GM19193 (cell line): ENCODE measurements at regions not wholly inside any gene's neighbourhood (a gene's known extent, or its start where the extent isn't known, plus 50 kb on each side); places are given as distances from the start of the nearest gene placed in this dataset.

Experiments used
- POLR2A ChIP-seq: IDR thresholded peaks from 4 replicates; pipeline ENCODE4 v1.6.1; 2011; ENCODE audit not compliant: insufficient read depth, insufficient read length; ENCODE audit errors: extremely low read depth

- no peak for TF ChIP-seq POLR2A
Measured at GRCh38 chr2:121021685-121022084, 263.3 kb downstream of the TFCP2L1 start.

GRCh38 chr2:121028577-121028976 lies 256.4 kb downstream of the TFCP2L1 start:
- TF ChIP-seq POLR2A = no peak

- no peak for TF ChIP-seq POLR2A
Measured at GRCh38 chr2:121030523-121030922, 254.5 kb downstream of the TFCP2L1 start.

GRCh38 chr2:121031568-121032340 lies 253.2 kb downstream of the TFCP2L1 start:
- no peak for TF ChIP-seq POLR2A

GRCh38 chr2:121033461-121033996 lies 251.5 kb downstream of the TFCP2L1 start:
- no peak for TF ChIP-seq POLR2A

- TF ChIP-seq POLR2A = no peak
Measured at GRCh38 chr2:121034551-121034950, 250.5 kb downstream of the TFCP2L1 start.

- TF ChIP-seq POLR2A = no peak
Measured at GRCh38 chr2:121036226-121036692, 248.7 kb downstream of the TFCP2L1 start.

GRCh38 chr2:121037480-121037879 lies 247.5 kb downstream of the TFCP2L1 start:
- no peak for TF ChIP-seq POLR2A

GRCh38 chr2:121038031-121038430 lies 247.0 kb downstream of the TFCP2L1 start:
- no peak for TF ChIP-seq POLR2A

GRCh38 chr2:121038431-121038830 lies 246.6 kb downstream of the TFCP2L1 start:
- no peak for TF ChIP-seq POLR2A

- no peak for TF ChIP-seq POLR2A
Measured at GRCh38 chr2:121038891-121039616, 245.9 kb downstream of the TFCP2L1 start.

GRCh38 chr2:121039679-121040078 lies 245.3 kb downstream of the TFCP2L1 start:
- no peak for TF ChIP-seq POLR2A

GRCh38 chr2:121041516-121041915 lies 243.5 kb downstream of the TFCP2L1 start:
- TF ChIP-seq POLR2A = no peak

- no peak for TF ChIP-seq POLR2A
Measured at GRCh38 chr2:121043061-121043826, 241.8 kb downstream of the TFCP2L1 start.

GRCh38 chr2:121043827-121044222 lies 241.2 kb downstream of the TFCP2L1 start:
- no peak for TF ChIP-seq POLR2A
